ENCODE measurements at regions not wholly inside any gene's neighbourhood (a gene's known extent, or its start where the extent isn't known, plus 50 kb on each side); places are given as distances from the start of the nearest gene placed in this dataset.
A peak's percentile ranks its signal among the peaks of the same experiment; 100 is the strongest.

- DNase-seq, result no peak
Observed at GRCh38 chr12:63317880-63318279, 166.9 kb upstream of the AVPR1A start.

- no peak for DNase-seq
Observed at GRCh38 chr12:63317286-63317846, 166.4 kb upstream of the AVPR1A start.

- DNase-seq, result no peak
Observed at GRCh38 chr12:63313139-63313538, 162.1 kb upstream of the AVPR1A start.

DNA sequence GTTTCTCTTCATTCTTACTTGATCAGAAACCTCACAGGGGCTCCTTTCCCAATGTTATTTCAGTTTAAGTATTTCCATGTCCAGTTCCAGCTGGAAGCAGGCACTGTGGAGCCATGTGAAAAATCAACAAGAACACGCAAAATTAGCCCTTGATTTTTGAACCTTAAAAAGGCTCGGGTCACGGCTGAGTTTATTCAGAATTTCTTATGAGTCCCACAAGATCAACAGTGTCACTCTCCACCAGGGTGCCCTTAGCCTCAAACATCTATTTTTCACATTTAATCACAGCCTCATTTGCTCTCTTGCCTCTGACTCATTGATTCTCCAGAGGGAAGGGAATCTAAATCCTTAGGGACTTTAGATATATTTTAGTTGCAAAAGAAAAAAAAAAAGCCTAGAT lies 157.7 kb upstream of the AVPR1A start:
- no peak for DNase-seq

- no peak for DNase-seq
Observed at GRCh38 chr12:63307849-63308248, 156.8 kb upstream of the AVPR1A start.

DNA sequence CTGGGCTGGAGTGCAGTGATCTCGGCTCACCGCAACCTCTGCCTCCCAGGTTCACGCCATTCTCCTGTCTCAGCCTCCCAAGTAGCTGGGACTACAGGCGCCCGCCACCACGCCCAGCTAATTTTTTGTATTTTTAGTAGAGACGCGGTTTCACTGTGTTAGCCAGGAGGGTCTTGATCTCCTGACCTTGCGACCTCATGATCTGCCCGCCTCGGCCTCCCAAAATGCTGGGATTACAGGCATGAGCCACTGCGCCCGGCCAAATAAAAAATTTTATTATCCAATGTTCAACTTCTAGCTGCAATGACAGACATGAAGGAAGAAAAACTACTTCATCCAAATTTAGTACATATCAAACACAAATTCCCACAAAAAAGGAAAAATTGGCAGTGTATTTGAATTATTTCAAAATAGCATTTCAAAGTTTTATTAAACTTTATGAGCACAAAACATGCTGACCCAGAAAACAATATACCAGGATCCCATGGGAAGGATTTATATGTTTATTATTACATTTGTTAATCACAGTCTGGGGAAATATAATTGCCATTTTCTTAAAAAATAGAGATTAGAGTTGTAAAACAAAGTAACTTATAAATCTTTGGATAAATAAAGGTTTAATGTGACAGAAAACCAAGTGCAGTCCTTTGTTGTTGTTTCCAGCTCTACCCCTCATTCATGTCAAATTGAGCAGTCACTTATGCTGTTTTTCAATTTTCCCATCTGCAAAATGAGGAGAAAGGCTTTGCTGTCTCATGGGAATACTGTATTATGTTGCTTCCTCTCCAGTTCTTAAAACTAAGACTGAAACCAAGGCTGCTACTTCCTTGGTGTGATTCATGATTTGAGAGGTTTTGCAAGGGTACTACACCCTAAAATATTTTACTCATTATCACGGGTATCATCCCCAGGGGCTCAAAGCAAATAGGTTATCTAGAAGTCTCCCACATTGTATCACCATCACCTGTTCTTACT lies 155.2 kb upstream of the AVPR1A start:
- no peak for DNase-seq

- no peak for DNase-seq
Observed at GRCh38 chr12:63304887-63305316, 153.9 kb upstream of the AVPR1A start.

GRCh38 chr12:63302941-63303536 lies 152.0 kb upstream of the AVPR1A start:
- no peak for DNase-seq

DNA sequence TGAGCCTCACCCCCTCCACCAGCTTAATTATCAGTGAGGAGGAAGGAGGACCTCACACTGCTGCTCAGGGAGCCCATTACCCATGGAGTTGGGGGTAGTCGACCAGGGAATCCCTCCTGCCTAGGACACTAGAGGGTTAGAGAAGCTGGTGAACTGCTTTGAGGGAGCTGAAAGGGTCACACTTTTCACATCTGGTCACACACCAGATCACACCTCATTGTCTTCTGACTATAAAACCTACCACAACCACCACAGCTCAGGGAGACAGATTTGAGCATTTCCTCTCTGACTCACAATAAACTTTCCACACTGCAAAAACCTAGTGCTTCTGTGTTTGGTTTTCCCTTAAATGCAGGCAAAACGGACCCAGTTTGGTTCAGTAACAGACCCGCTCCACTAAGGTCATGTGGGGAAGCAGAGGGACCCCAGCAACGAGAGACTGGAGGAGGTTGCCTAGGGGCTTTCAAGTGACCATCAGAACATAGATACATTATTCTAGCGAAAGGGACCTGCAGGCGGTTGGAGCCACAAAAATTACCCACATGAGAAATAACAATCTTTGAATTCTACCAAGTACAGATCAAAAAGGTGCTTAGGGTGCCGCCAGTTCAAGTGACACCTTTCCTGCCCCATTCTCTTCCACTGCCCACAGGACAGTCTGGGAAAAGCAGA lies 151.4 kb upstream of the AVPR1A start:
- DNase-seq, result no peak

GRCh38 chr12:63301311-63301710 lies 150.3 kb upstream of the AVPR1A start:
- DNase-seq, result no peak

DNA sequence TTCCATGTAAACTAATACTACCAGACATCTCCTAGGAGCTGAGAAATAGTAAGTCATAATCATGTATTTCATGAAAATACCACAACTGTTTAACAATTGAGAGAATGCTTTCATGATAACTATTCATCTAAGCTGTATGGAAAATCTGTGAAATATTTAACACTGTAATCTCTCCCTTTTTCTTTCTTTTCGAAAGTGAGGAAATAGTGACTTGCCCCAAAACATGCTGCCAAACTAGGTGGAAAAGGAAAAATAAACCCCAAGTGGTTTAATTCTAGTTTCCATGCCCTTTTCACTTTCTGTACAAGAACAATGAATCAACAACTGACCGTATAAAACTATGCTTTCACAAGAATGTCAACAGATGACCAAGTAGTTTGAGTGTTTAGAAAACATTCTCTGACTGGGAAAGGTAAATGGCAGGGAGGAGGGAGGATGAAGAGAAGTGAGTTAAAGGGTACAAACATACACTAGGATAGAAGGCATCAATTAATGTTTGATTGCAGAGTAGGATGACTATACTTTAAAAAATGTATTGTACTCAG lies 147.5 kb upstream of the AVPR1A start:
- no peak for DNase-seq

DNA sequence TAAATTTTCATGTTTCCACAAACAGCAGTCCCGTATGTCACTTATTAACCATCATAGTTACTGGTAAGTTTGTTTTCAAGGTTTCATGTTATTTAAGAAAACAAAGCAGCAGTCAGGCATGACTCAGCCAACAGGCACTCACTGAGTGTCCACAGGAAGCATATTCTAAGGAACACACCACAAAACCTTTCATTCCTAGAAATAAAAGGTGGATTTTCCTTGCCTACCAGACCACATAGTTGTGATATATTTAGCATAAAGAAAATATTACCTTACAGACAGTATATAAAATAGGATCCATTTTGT lies 143.3 kb upstream of the AVPR1A start:
- DNase-seq, result no peak

GRCh38 chr12:63292471-63293221 lies 141.6 kb upstream of the AVPR1A start:
- no peak for DNase-seq

DNA sequence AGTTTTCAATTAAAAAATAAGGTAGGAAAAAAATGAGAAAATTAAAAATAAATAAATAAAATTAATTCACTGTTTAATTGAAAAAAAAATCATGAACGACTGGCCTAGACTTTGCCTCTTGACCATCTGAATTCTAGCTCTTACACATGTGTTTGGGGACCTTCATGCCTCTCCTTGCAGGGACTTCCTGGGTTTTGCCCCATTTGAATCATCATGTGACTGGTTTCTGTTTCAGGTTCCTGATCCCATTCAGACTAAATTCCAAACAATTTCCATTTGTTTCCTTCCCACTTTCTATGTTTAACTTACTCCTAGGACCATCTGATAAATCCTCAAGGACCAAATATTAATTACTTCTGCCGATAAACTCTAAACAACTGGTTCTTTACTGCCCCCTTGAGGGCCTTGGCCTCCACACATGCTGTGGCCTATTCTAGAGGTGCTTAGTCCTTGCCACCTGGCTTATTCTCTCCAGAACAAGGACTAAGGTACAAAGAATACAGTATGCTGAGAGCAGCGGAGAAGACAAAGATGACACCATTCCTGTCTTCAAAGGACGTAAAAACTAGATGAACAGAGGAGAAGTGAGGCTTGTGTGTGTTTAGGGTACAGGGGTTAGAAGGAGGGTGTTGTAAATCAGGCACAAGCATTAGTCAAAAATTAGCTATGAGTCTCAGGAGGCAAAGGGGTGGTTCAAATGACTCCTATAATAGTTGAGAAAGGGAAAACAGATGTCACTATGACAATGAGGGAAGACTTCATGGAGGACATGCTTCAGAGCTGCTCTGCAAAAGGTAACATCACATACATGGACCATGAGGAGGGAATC lies 125.8 kb upstream of the AVPR1A start:
- DNase-seq, result peak; percentile 13

GRCh38 chr12:63266988-63267387 lies 116.0 kb upstream of the AVPR1A start:
- DNase-seq, result no peak

DNA sequence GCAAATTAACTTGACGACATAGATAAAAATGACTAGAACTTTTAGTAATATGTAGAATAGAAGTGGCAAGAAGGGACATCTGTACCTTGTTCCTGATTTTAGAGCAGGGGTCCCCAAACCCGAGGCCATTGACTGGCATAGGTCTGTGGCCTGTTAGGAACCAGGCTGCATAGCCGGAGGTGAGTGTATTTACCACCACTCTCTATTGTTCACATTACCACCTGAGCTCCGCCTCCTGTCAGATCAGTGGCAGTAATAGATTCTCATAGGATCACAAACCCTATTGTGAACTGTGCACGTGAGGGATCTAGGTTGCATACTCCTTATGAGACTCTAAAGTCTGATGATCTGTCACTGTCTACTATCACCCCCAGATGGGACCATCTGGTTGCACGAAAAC lies 113.6 kb upstream of the AVPR1A start:
- no peak for DNase-seq

DNA sequence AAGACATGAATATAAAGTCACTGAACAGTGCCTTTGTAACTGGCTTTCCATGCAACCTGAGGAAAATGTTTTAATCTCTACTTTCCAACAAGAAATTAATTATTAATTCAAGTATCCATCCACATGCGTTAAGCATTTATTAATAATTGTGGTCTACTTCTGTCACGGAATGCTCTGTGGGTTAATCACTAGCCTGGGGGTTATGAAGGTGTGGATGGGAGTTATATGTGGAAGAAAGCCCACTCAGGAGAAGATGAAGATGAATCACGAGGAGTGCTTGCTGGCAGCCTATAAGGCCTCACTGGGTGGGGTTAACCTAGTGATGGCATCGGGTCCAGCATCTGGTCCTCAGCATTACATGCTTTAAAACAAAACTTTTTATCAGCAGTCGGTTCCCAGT lies 99.5 kb upstream of the AVPR1A start:
- no peak for DNase-seq

DNA sequence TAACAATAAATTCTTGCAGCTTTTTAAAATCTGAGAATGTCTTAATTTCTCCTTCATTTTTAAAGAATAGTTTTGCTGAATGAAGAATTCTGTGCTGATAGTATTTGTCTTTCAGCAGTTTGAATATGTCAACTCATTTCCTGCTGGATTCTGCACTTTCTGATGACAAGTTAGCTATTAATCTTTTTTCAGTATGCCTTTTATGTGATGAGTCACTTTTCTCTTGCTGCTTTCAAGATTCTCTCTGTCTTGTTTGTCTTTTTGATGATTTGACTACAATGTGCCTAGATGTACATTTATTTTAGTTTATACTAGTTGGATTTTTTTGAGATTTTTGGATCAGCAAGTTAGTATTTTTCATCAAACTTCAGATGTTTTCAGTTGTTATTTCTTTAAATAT lies 87.9 kb upstream of the AVPR1A start:
- no peak for DNase-seq

- DNase-seq, result no peak
Observed at GRCh38 chr12:63232896-63233295, 81.9 kb upstream of the AVPR1A start.

GRCh38 chr12:63228853-63229252 lies 77.9 kb upstream of the AVPR1A start:
- no peak for DNase-seq

- no peak for DNase-seq
Observed at GRCh38 chr12:63226792-63227463, 75.9 kb upstream of the AVPR1A start.
